ENCODE measurements at regions not wholly inside any gene's neighbourhood (a gene's known extent, or its start where the extent isn't known, plus 50 kb on each side); places are given as distances from the start of the nearest gene placed in this dataset.
"Not testable (repeated sequence)": the region's sequence is repeated elsewhere in the genome, so short reads cannot be mapped to it uniquely, and the experiment has no call there.

- no peak for TF ChIP-seq CTCF (IDR thresholded peaks at IDR 0.05)
- no peaks in the 10 kb centered on the region for H3K36me3 ChIP-seq
- peak; percentile 47 for ATAC-seq
- no peak overlapping the region for H3K27ac ChIP-seq
- no peak overlapping the region for H3K4me3 ChIP-seq
- H3K9me3 ChIP-seq = no peaks in the 10 kb centered on the region
- H3K27me3 ChIP-seq = no peaks in the 10 kb centered on the region
- intact Hi-C loops (cut with DNase I) = no loop called here
- H3K4me1 ChIP-seq = no peaks in the 10 kb centered on the region
- DNase-seq = peak in 1 of 4 donors; percentile 44
Measured at GRCh38 chr5:109630093-109630492, 59.6 kb upstream of the MAN2A1 start.

GRCh38 chr5:109628591-109628990, 61.1 kb upstream of the MAN2A1 start:
- ATAC-seq = no peak
- Histone ChIP-seq H3K4me1 (no peaks in the 10 kb centered on the region), H3K9me3 (no peaks in the 10 kb centered on the region), H3K36me3 (no peaks in the 10 kb centered on the region), H3K4me3 (no peak overlapping the region), H3K27me3 (no peaks in the 10 kb centered on the region), H3K27ac (no peak overlapping the region)
- no peak for DNase-seq
- intact Hi-C loops (cut with DNase I) = no loop called here
- no peak for TF ChIP-seq CTCF (IDR thresholded peaks at IDR 0.05)

- H3K27me3 ChIP-seq; H3K9me3 ChIP-seq; intact Hi-C loops (cut with DNase I); H3K27ac ChIP-seq; H3K4me3 ChIP-seq; H3K36me3 ChIP-seq; ATAC-seq; DNase-seq: not testable (repeated sequence)
- peaks cover 0 to 25% of the 10 kb centered on the region in 2 donors for H3K4me1 ChIP-seq
Measured at GRCh38 chr5:109621266-109621665, 68.5 kb upstream of the MAN2A1 start.

GRCh38 chr5:109620651-109621050, 69.1 kb upstream of the MAN2A1 start:
- DNase-seq (no peak), ATAC-seq (no peak)
- H3K36me3 ChIP-seq = no peaks in the 10 kb centered on the region
- intact Hi-C loops (cut with DNase I) = no loop called here
- H3K27ac ChIP-seq = no peak overlapping the region
- no peak overlapping the region for H3K4me3 ChIP-seq
- TF ChIP-seq CTCF (IDR thresholded peaks at IDR 0.05) = no peak
- no peaks in the 10 kb centered on the region for H3K27me3 ChIP-seq
- H3K4me1 ChIP-seq = peaks cover 0 to 25% of the 10 kb centered on the region in 2 donors
- no peaks in the 10 kb centered on the region for H3K9me3 ChIP-seq

GRCh38 chr5:109619606-109620005, 70.1 kb upstream of the MAN2A1 start:
- DNase-seq = peak in 1 of 4 donors; percentile 40
- no peaks in the 10 kb centered on the region for H3K9me3 ChIP-seq
- H3K4me1 ChIP-seq = peaks cover 0 to 25% of the 10 kb centered on the region in 2 donors
- no peak overlapping the region for H3K4me3 ChIP-seq
- no peak for ATAC-seq
- intact Hi-C loops (cut with DNase I) = no loop called here
- no peaks in the 10 kb centered on the region for H3K27me3 ChIP-seq
- TF ChIP-seq CTCF (IDR thresholded peaks at IDR 0.05) = no peak
- peak overlapping the region in 1 of 2 donors; percentile 67 for H3K27ac ChIP-seq
- H3K36me3 ChIP-seq = no peaks in the 10 kb centered on the region

- peak overlapping the region in 1 of 2 donors; percentile 67 for H3K27ac ChIP-seq
- no peaks in the 10 kb centered on the region for H3K36me3 ChIP-seq
- intact Hi-C loops (cut with DNase I) = no loop called here
- ATAC-seq (no peak), DNase-seq (no peak)
- no peak overlapping the region for H3K4me3 ChIP-seq
- H3K4me1 ChIP-seq = peaks cover 0 to 25% of the 10 kb centered on the region in 2 donors
- no peak for TF ChIP-seq CTCF (IDR thresholded peaks at IDR 0.05)
- no peaks in the 10 kb centered on the region for H3K27me3 ChIP-seq
- no peaks in the 10 kb centered on the region for H3K9me3 ChIP-seq
Measured at GRCh38 chr5:109619021-109619460, 70.7 kb upstream of the MAN2A1 start.
